ENCODE measurements at regions not wholly inside any gene's neighbourhood (a gene's known extent, or its start where the extent isn't known, plus 50 kb on each side); places are given as distances from the start of the nearest gene placed in this dataset.

GRCh38 chr2:33730804-33731203 is 131.7 kb upstream of the FAM98A start:
- no peak for ATAC-seq
- Histone ChIP-seq H3K27me3 (no peaks in the 10 kb centered on the region), H3K27ac (no peak overlapping the region), H3K4me3 (no peak overlapping the region), H3K9me3 (no peaks in the 10 kb centered on the region), H3K36me3 (no peaks in the 10 kb centered on the region), H3K4me1 (peaks cover 0 to 4% (median 0%) of the 10 kb centered on the region in 9 donors)
- intact Hi-C loops (cut with DNase I): no loop called here
- TF ChIP-seq, protein P1, sequence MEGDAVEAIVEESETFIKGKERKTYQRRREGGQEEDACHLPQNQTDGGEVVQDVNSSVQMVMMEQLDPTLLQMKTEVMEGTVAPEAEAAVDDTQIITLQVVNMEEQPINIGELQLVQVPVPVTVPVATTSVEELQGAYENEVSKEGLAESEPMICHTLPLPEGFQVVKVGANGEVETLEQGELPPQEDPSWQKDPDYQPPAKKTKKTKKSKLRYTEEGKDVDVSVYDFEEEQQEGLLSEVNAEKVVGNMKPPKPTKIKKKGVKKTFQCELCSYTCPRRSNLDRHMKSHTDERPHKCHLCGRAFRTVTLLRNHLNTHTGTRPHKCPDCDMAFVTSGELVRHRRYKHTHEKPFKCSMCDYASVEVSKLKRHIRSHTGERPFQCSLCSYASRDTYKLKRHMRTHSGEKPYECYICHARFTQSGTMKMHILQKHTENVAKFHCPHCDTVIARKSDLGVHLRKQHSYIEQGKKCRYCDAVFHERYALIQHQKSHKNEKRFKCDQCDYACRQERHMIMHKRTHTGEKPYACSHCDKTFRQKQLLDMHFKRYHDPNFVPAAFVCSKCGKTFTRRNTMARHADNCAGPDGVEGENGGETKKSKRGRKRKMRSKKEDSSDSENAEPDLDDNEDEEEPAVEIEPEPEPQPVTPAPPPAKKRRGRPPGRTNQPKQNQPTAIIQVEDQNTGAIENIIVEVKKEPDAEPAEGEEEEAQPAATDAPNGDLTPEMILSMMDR (IDR thresholded peaks at IDR 0.05): no peak
- DNase-seq: no peak

DNA sequence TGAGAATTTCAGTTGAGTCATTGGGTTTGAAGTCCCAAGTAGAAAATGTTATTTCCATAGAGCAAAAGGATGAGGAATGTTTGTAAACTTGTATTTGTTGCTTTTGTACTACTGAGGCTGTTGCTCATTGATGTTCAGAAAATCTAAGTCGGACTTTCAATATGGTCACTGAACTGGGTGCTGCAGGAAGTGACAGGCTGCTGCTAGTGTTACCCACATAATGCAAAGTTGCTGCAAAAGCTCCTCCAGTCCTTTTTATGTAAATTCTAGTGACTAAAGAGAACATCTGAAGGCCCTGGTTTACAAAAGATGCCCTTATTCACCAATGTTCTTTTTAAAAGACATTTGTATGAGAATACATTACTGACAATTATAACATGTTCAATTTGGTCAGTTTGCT is 131.1 kb upstream of the FAM98A start:
- WGBS, 2 donors: 77 to 83% methylated on average over 1 of the region's 1 CpG
- intact Hi-C loops (cut with DNase I): no loop called here

DNA sequence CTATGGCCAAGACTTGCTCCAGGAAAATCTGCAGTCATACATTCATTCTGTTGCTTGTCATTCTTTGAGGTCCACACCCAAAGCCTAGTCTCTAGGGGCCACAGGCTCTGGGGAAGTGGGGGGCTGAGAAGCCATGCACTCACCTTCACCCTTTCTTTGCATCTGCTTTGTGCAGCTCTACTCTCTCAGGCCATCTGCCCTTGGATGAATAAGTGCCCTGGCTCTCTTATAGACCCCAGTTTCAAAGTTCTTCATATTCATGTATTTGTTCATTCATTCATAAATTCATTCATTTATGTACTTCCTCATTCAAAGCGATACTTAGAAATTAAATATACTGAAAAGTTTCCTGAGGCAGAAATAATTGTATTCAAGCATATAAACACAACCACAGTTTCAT is 130.3 kb upstream of the FAM98A start:
- H3K36me3 ChIP-seq: no peaks in the 10 kb centered on the region
- WGBS, 2 donors: 94 to 98% methylated on average over 1 of the region's 1 CpG
- no peak overlapping the region for H3K27ac ChIP-seq
- no peaks in the 10 kb centered on the region for H3K4me1 ChIP-seq
- no peaks in the 10 kb centered on the region for H3K27me3 ChIP-seq
- DNase-seq (no peak), ATAC-seq (no peak)
- intact Hi-C loops (cut with DNase I): no loop called here
- H3K4me3 ChIP-seq: no peak overlapping the region
- TF ChIP-seq, protein P1 (IDR thresholded peaks at IDR 0.05): no peak
- H3K9me3 ChIP-seq: no peaks in the 10 kb centered on the region

More for the DNA sequence above, 131.1 kb upstream of the FAM98A start:
- ATAC-seq (no peak), DNase-seq (no peak)
- TF ChIP-seq, protein P1 (IDR thresholded peaks at IDR 0.05): no peak
- H3K27me3 ChIP-seq: no peaks in the 10 kb centered on the region
- no peak overlapping the region for H3K27ac ChIP-seq
- no peaks in the 10 kb centered on the region for H3K36me3 ChIP-seq
- no peaks in the 10 kb centered on the region for H3K9me3 ChIP-seq
- peaks cover 0 to 2% (median 0%) of the 10 kb centered on the region in 9 donors for H3K4me1 ChIP-seq
- no peak overlapping the region for H3K4me3 ChIP-seq

DNA sequence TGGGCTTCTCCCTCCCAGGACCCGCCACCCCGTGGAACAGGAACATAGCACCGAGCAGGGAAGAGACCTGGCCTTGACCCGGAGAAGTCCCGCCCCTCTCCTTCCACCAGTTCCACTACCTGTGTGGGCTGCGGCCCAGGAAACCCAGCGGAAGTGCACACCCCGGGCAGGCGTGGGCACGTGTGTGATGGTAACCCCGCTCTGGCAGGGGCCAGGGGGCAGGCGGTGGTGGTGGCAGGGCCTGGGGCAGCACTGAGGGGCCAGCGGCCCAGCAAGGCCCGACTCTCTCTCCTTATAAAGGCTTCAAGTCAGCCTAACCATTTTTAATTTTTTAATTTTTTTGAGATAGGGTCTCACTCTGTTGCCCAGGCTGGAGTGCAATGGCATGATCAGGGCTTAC is 129.0 kb upstream of the FAM98A start:
- Histone ChIP-seq H3K9me3 (no peaks in the 10 kb centered on the region), H3K27ac (no peak overlapping the region), H3K36me3 (no peaks in the 10 kb centered on the region), H3K4me1 (no peaks in the 10 kb centered on the region), H3K4me3 (no peak overlapping the region), H3K27me3 (no peaks in the 10 kb centered on the region)
- intact Hi-C loops (cut with DNase I): no loop called here
- ATAC-seq (no peak), DNase-seq (no peak)
- TF ChIP-seq, protein P1 (IDR thresholded peaks at IDR 0.05): no peak
- WGBS, 2 donors: 89 to 91% methylated on average over 14 of the region's 14 CpGs

All from heart right ventricle (tissue), 16 donors.